Loucy (cell line): ENCODE measurements at regions not wholly inside any gene's neighbourhood (a gene's known extent, or its start where the extent isn't known, plus 50 kb on each side); places are given as distances from the start of the nearest gene placed in this dataset.

Experiments used
- H2AFZ ChIP-seq: fragments of 200-600 bp; sonication (generic); 2 replicates; pipeline ENCODE4 v1.6.0; 2016; ENCODE audit warnings: antibody characterized with exemption, mild to moderate bottlenecking, low read length, moderate library complexity
- H3F3A ChIP-seq: fragments of 200-600 bp; 2 replicates; pipeline ENCODE4 v1.6.0; 2016; ENCODE audit warnings: antibody characterized with exemption, low read depth, mild to moderate bottlenecking
- H3K27me3 ChIP-seq: fragments of 200-600 bp; sonication (generic); 2 replicates; pipeline ENCODE4 v1.6.1; 2014; ENCODE audit warnings: low read length, mild to moderate bottlenecking; ENCODE audit not compliant: insufficient read depth, poor library complexity, severe bottlenecking
- H3K36me3 ChIP-seq: fragments of 200-600 bp; sonication (generic); 2 replicates; pipeline ENCODE4 v1.6.1; 2016; ENCODE audit warnings: low read length; ENCODE audit not compliant: insufficient read depth
- H3K4me1 ChIP-seq: fragments of 200-600 bp; sonication (generic); 2 replicates; pipeline ENCODE4 v1.5.1; 2014; ENCODE audit warnings: low read length, mild to moderate bottlenecking; ENCODE audit not compliant: insufficient read depth, poor library complexity, severe bottlenecking
- H3K4me2 ChIP-seq: fragments of 200-600 bp; sonication (generic); 2 replicates; pipeline ENCODE4 v1.6.0; 2014; ENCODE audit warnings: antibody characterized with exemption, low read length, low read depth, mild to moderate bottlenecking; ENCODE audit not compliant: poor library complexity, severe bottlenecking
- H3K4me3 ChIP-seq: fragments of 200-600 bp; sonication (generic); 2 replicates; pipeline ENCODE4 v1.5.1; 2014; ENCODE audit warnings: low read length, mild to moderate bottlenecking, mixed read lengths; ENCODE audit not compliant: poor library complexity, severe bottlenecking
- H3K79me2 ChIP-seq: fragments of 200-600 bp; sonication (generic); 2 replicates; pipeline ENCODE4 v1.6.1; 2014; ENCODE audit warnings: low read length; ENCODE audit not compliant: insufficient read depth
- H3K9ac ChIP-seq: fragments of 200-600 bp; sonication (generic); 2 replicates; pipeline ENCODE4 v1.6.0; 2014; ENCODE audit warnings: mild to moderate bottlenecking, low read depth, low read length, moderate library complexity; ENCODE audit not compliant: poor library complexity, severe bottlenecking
- H3K9me2 ChIP-seq: fragments of 200-600 bp; sonication (generic); replicated peaks from 2 replicates; pipeline ENCODE4 v1.6.1; 2016; ENCODE audit warnings: low read depth, low read length, mixed read lengths
- H3K9me3 ChIP-seq: fragments of 200-600 bp; sonication (generic); 2 replicates; pipeline ENCODE4 v1.6.1; 2014; ENCODE audit warnings: mild to moderate bottlenecking, antibody characterized with exemption, low read length, low read depth; ENCODE audit not compliant: insufficient read depth
- H4K20me1 ChIP-seq: fragments of 200-600 bp; sonication (generic); 2 replicates; pipeline ENCODE4 v1.6.0; 2014; ENCODE audit warnings: antibody characterized with exemption, low read length, mild to moderate bottlenecking; ENCODE audit not compliant: insufficient read depth, poor library complexity, severe bottlenecking
- EZH2phosphoT487 ChIP-seq: fragments of 200-600 bp; IDR thresholded peaks from 2 replicates; pipeline ENCODE4 v1.6.1; 2018; ENCODE audit warnings: antibody characterized with exemption, mild to moderate bottlenecking, moderate library complexity, borderline replicate concordance
- TF ChIP-seq, protein P1 (sequence below): fragments of 200-600 bp; sonication (generic); conservative IDR thresholded peaks from 2 replicates; pipeline ENCODE4 v1.5.1; 2014; ENCODE audit warnings: mild to moderate bottlenecking, antibody characterized with exemption, low read length

DNA sequence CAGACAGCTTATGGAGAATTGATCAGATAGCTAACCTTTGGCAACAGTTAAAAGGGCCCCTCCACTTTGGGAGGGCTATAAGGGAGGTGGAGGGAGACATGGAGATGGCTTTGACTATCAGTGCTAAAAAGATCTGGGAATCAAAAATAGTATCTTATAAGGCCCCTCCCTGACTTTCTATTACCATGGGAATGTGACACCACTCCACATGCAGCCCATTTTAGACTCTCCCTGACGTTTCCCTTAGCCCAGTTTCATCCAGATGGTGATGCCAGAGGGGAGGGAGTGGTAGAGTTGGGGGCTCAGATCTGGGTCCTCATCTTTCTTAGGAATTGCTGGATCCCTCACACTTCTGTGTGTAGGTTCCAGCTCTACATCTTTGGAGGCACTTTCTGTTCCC, 200.0 kb upstream of the DTNBP1 start:
- Histone ChIP-seq H3K4me1 (peaks cover 4% of the 10 kb centered on the region), H3F3A (no peaks in the 10 kb centered on the region), H3K9me2 (no peaks in the 10 kb centered on the region), H2AFZ (no peak overlapping the region), H4K20me1 (no peaks in the 10 kb centered on the region), H3K9me3 (no peaks in the 10 kb centered on the region), H3K27me3 (no peaks in the 10 kb centered on the region), H3K4me2 (no peak overlapping the region), H3K4me3 (no peak overlapping the region), H3K36me3 (no peaks in the 10 kb centered on the region), H3K79me2 (no peaks in the 10 kb centered on the region), H3K9ac (no peak overlapping the region)
- TF ChIP-seq, protein P1, sequence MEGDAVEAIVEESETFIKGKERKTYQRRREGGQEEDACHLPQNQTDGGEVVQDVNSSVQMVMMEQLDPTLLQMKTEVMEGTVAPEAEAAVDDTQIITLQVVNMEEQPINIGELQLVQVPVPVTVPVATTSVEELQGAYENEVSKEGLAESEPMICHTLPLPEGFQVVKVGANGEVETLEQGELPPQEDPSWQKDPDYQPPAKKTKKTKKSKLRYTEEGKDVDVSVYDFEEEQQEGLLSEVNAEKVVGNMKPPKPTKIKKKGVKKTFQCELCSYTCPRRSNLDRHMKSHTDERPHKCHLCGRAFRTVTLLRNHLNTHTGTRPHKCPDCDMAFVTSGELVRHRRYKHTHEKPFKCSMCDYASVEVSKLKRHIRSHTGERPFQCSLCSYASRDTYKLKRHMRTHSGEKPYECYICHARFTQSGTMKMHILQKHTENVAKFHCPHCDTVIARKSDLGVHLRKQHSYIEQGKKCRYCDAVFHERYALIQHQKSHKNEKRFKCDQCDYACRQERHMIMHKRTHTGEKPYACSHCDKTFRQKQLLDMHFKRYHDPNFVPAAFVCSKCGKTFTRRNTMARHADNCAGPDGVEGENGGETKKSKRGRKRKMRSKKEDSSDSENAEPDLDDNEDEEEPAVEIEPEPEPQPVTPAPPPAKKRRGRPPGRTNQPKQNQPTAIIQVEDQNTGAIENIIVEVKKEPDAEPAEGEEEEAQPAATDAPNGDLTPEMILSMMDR = no peak
- TF ChIP-seq EZH2phosphoT487 = no peak

DNA sequence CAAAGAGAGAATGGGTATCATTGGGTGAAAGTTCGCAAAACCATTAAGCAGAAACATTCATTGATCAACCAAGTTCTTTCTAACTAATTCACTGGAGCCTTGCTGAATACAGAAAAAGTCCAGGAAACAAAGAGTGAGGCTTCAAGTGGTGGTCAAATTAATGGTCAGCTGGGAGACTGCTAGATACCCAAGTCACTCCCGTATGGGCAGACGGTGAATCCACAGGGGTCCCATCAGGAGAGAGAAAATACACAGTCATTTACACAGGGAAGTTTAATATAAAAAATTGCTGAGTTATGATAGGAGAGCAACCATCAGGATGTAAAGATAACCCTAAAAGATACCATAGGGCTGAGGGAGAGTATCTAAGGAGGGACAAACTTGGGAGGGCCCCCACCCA, 198.7 kb upstream of the DTNBP1 start:
- TF ChIP-seq, protein P1 = no peak
- no peak for TF ChIP-seq EZH2phosphoT487
- Histone ChIP-seq H3K27me3 (no peaks in the 10 kb centered on the region), H3K9ac (no peak overlapping the region), H3K36me3 (no peaks in the 10 kb centered on the region), H3F3A (no peaks in the 10 kb centered on the region), H3K4me2 (no peak overlapping the region), H3K4me1 (peaks cover 7% of the 10 kb centered on the region), H3K9me2 (no peaks in the 10 kb centered on the region), H2AFZ (no peak overlapping the region), H3K9me3 (no peaks in the 10 kb centered on the region), H3K4me3 (no peak overlapping the region), H4K20me1 (no peaks in the 10 kb centered on the region), H3K79me2 (no peaks in the 10 kb centered on the region)

DNA sequence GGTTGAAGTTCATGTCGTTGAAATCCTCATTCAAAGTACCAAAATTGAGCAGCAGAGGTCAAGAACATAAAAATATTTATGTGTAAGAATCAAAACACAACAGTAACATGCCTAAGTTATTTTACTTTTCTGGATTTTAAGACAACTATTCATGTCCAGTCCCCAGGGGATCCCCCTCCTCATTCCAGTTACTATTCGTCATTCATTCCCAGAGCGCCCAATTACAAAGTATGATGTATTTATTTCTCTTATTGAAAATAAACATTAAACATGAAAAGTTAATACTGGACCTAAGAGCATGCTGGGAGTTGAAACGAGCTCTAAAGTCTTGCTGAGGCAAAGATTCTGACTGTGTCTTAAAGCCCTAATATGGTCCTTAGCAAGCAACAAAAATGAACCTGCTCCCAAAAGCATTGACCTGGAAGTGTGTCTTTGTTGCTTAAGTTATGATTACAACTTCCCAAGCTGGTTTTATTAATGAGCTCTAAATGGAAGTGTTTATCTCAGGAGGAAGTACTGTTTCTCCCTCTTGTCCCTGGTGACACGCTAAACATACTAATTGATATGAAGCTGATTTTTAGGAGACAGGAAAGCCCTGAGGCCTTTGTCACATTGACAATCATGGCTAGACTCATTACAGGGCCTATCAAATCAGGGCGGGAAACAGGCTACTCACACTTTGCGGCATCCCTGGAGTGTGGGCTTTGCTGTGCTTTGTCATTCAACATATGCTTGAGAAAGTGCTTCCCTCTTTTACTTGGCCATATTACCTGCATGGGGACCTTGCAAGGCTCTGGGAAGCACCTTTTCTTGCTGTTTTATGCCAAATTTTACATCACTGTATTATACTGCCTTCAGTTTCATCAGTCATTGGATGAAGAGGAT, 192.2 kb upstream of the DTNBP1 start:
- H3K9me3 ChIP-seq = no peaks in the 10 kb centered on the region
- no peaks in the 10 kb centered on the region for H3K36me3 ChIP-seq
- H3K4me3 ChIP-seq = no peak overlapping the region
- H3K9me2 ChIP-seq = no peaks in the 10 kb centered on the region
- no peak for TF ChIP-seq EZH2phosphoT487
- TF ChIP-seq, protein P1 = no peak
- H3K27me3 ChIP-seq = no peaks in the 10 kb centered on the region
- H3K4me1 ChIP-seq = peaks cover 13% of the 10 kb centered on the region
- no peaks in the 10 kb centered on the region for H3F3A ChIP-seq
- no peak overlapping the region for H3K4me2 ChIP-seq
- no peak overlapping the region; the same call in 1 of the 2 replicates for H2AFZ ChIP-seq
- no peaks in the 10 kb centered on the region for H3K79me2 ChIP-seq
- no peaks in the 10 kb centered on the region for H4K20me1 ChIP-seq
- no peak overlapping the region for H3K9ac ChIP-seq
